CD4-positive, alpha-beta T cell treated with Interleukin-10 for 1 hour (primary cell): ENCODE measurements at regions not wholly inside any gene's neighbourhood (a gene's known extent, or its start where the extent isn't known, plus 50 kb on each side); places are given as distances from the start of the nearest gene placed in this dataset.

Experiments
- DNase-seq: peaks from one replicate; pipeline ENCODE4 v3.0.0-alpha.2; 2020

GRCh38 chr5:1944408-1944807 lies 61.7 kb upstream of the IRX4 start:
- DNase-seq, result no peak

- no peak for DNase-seq
Measured at GRCh38 chr5:1943481-1943880, 60.8 kb upstream of the IRX4 start.

- DNase-seq, result no peak
Measured at GRCh38 chr5:1942630-1943029, 59.9 kb upstream of the IRX4 start.

- no peak for DNase-seq
Measured at GRCh38 chr5:1942158-1942557, 59.4 kb upstream of the IRX4 start.

- no peak for DNase-seq
Measured at GRCh38 chr5:1939256-1939655, 56.5 kb upstream of the IRX4 start.

- no peak for DNase-seq
Measured at GRCh38 chr5:1938310-1939000, 55.7 kb upstream of the IRX4 start.

- DNase-seq, result no peak
Measured at GRCh38 chr5:1937590-1937989, 54.9 kb upstream of the IRX4 start.

- DNase-seq, result no peak
Measured at GRCh38 chr5:1936901-1937300, 54.2 kb upstream of the IRX4 start.

- DNase-seq, result no peak
Measured at GRCh38 chr5:1936413-1936812, 53.7 kb upstream of the IRX4 start.

- DNase-seq, result no peak
Measured at GRCh38 chr5:1934801-1935429, 52.2 kb upstream of the IRX4 start.

GRCh38 chr5:1934056-1934394 lies 51.3 kb upstream of the IRX4 start:
- no peak for DNase-seq

GRCh38 chr5:1933364-1934055 lies 50.8 kb upstream of the IRX4 start:
- DNase-seq, result no peak
